GM12878 (cell line): ENCODE measurements at regions not wholly inside any gene's neighbourhood (a gene's known extent, or its start where the extent isn't known, plus 50 kb on each side); places are given as distances from the start of the nearest gene placed in this dataset.

Source experiments
- ATAC-seq: fragments of 200-7000 bp; cut with Tn5 transposase; 3 replicates; pipeline ENCODE4 v1.9.1; 2020; ENCODE audit warnings: mild to moderate bottlenecking, moderate library complexity
- BruUV-seq: library from RNA; stranded (reverse); fragments of 400-500 nt; replicated peaks from 2 replicates; lab custom pipeline; 2021; lab: Mats Ljungman, UMichigan
- CTCF ChIA-PET: fragments of 300-600 bp; sonication (Branson Sonifier 250); formaldehyde crosslinking; extraction: SDS; loops from one replicate; lab custom pipeline; 2021; ENCODE audit warnings: inconsistent platforms; lab: Yijun Ruan, JAX
- POLR2A ChIA-PET: fragments of 350-600 bp; formaldehyde crosslinking; extraction: SDS; loops from one replicate; lab custom pipeline; 2021; ENCODE audit warnings: inconsistent platforms; lab: Charles Lee
- RAD21 ChIA-PET: fragments of 300-600 bp; sonication (Branson Sonifier 250); formaldehyde crosslinking; loops from one replicate; lab custom pipeline; 2023; ENCODE audit warnings: antibody characterized with exemption; ENCODE audit not compliant: unreplicated experiment; lab: Charles Lee
- SMC1A ChIA-PET: fragments of 300-600 bp; sonication (Branson Sonifier 250); formaldehyde crosslinking; loops from one replicate; lab custom pipeline; 2023; ENCODE audit not compliant: unreplicated experiment, uncharacterized antibody; lab: Charles Lee
- DNase-seq: peaks from one replicate; pipeline ENCODE4 v3.0.0-alpha.2; 2011; ENCODE audit warnings: low read depth, low spot score
- FAIRE-seq: peaks from 3 replicates; lab custom pipeline; 2011; peaks lifted over from hg19 to GRCh38; lab: Jason Lieb, UNC
- H2AFZ ChIP-seq: 2 replicates; pipeline ENCODE4 v1.6.0; 2011; ENCODE audit warnings: low read depth, low read length, control low read depth; ENCODE audit not compliant: control insufficient read depth
- H3K27ac ChIP-seq: 2 replicates; pipeline ENCODE4 v1.5.1; 2011; ENCODE audit warnings: control low read depth; ENCODE audit not compliant: control insufficient read depth, insufficient read depth
- H3K27me3 ChIP-seq, 2 experiments: replicated peaks in 1 of 2; 2 replicates each; pipeline versions ENCODE4 v1.6.0 to v1.6.1; 2011; ENCODE audit warnings: low read length in 1 of 2; ENCODE audit not compliant: control insufficient read depth in 2 of 2, insufficient read depth in 2 of 2
- H3K36me3 ChIP-seq, 2 experiments: 2 replicates each; pipeline ENCODE4 v1.5.1; 2011; ENCODE audit warnings: low read length in 1 of 2; ENCODE audit not compliant: control insufficient read depth in 2 of 2, insufficient read depth in 2 of 2
- H3K4me1 ChIP-seq: 2 replicates; pipeline ENCODE4 v1.6.1; 2011; ENCODE audit warnings: mild to moderate bottlenecking, low read length, moderate library complexity, mixed read lengths; ENCODE audit not compliant: control insufficient read depth, insufficient read depth
- H3K4me2 ChIP-seq: 2 replicates; pipeline ENCODE4 v1.6.0; 2011; ENCODE audit warnings: control low read depth; ENCODE audit not compliant: control insufficient read depth, insufficient read depth
- H3K4me3 ChIP-seq: fragments of 200-600 bp; sonication (generic); 2 replicates; pipeline ENCODE4 v1.5.1; 2016
- H3K79me2 ChIP-seq: 2 replicates; pipeline ENCODE4 v1.6.0; 2011; ENCODE audit warnings: low read length; ENCODE audit not compliant: control insufficient read depth, insufficient read depth
- H3K9ac ChIP-seq: 2 replicates; pipeline ENCODE4 v1.8.0; 2011; ENCODE audit warnings: low read length, control low read depth, mixed read lengths; ENCODE audit not compliant: control insufficient read depth, insufficient read depth
- H3K9me3 ChIP-seq: replicated peaks from 3 replicates; pipeline ENCODE4 v1.5.1; 2011; ENCODE audit warnings: mild to moderate bottlenecking, low read length; ENCODE audit not compliant: control insufficient read depth, insufficient read depth
- H4K20me1 ChIP-seq: 2 replicates; pipeline ENCODE4 v1.6.0; 2011; ENCODE audit not compliant: control insufficient read depth, insufficient read depth
- ATF3 ChIP-seq: IDR thresholded peaks from 2 replicates; pipeline ENCODE4 v1.6.1; 2011; ENCODE audit warnings: low read depth, mild to moderate bottlenecking, low read length, moderate library complexity, borderline replicate concordance; ENCODE audit errors: extremely low read depth
- BCL11A ChIP-seq: IDR thresholded peaks from 2 replicates; pipeline ENCODE4 v1.6.1; 2011; ENCODE audit warnings: low read depth, low read length
- HCFC1 ChIP-seq: fragments of 150-350 bp; IDR thresholded peaks from 2 replicates; pipeline ENCODE4 v1.6.1; 2014; ENCODE audit warnings: low read length
- LARP7 ChIP-seq: fragments of 450-650 bp; IDR thresholded peaks from 2 replicates; pipeline ENCODE4 v1.6.1; 2017; ENCODE audit warnings: mild to moderate bottlenecking
- MYB ChIP-seq: fragments of 150-350 bp; IDR thresholded peaks from 2 replicates; pipeline ENCODE4 v1.6.1; 2014; ENCODE audit warnings: mild to moderate bottlenecking, low read depth, low read length, borderline replicate concordance
- NR2C1 ChIP-seq: fragments of 450-650 bp; IDR thresholded peaks from 2 replicates; pipeline ENCODE4 v1.6.1; 2017; ENCODE audit warnings: antibody characterized with exemption, mild to moderate bottlenecking, moderate library complexity
- RELA ChIP-seq: fragments of 450-650 bp; IDR thresholded peaks from 2 replicates; pipeline ENCODE4 v1.8.0; 2014; ENCODE audit warnings: borderline replicate concordance; ENCODE audit not compliant: partially characterized antibody
- TCF12 ChIP-seq: IDR thresholded peaks from 2 replicates; pipeline ENCODE4 v1.6.1; 2011; ENCODE audit warnings: low read depth, mild to moderate bottlenecking, low read length
- in situ Hi-C: fragments of 300-500 bp; cut with MboI; formaldehyde crosslinking; loops from 9 replicates; pipeline ENCODE4 v1.14.3; 2018; ENCODE audit warnings: mixed read lengths
- intact Hi-C: fragments of 100-400 bp; cut with micrococcal nuclease; formaldehyde crosslinking; loops from one replicate; pipeline ENCODE4 v1.14.2; 2022; ENCODE audit not compliant: unreplicated experiment
- TF ChIP-seq, protein P1 (sequence below): IDR thresholded peaks from 2 replicates; pipeline ENCODE4 v1.6.1; 2011; ENCODE audit warnings: borderline replicate concordance, low read depth, mild to moderate bottlenecking, moderate library complexity, mixed read lengths, low read length; ENCODE audit not compliant: insufficient read depth; ENCODE audit errors: extremely low read length
- TF ChIP-seq, protein P2 (sequence below): fragments of 450-650 bp; IDR thresholded peaks from 2 replicates; pipeline ENCODE4 v1.6.1; 2017; ENCODE audit warnings: antibody characterized with exemption, mild to moderate bottlenecking, moderate library complexity

- TF ChIP-seq, protein P1, sequence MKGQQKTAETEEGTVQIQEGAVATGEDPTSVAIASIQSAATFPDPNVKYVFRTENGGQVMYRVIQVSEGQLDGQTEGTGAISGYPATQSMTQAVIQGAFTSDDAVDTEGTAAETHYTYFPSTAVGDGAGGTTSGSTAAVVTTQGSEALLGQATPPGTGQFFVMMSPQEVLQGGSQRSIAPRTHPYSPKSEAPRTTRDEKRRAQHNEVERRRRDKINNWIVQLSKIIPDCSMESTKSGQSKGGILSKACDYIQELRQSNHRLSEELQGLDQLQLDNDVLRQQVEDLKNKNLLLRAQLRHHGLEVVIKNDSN, result no peak
- TF ChIP-seq LARP7, result no peak
- no peak for TF ChIP-seq TCF12
- no peak for TF ChIP-seq ATF3
Measured at GRCh38 chr4:141403782-141404181, 183.1 kb downstream of the ZNF330 start (continued).

GRCh38 chr4:141406237-141406636 lies 185.5 kb downstream of the ZNF330 start:
- no peak overlapping the region for H2AFZ ChIP-seq
- no peak for TF ChIP-seq HCFC1
- no peak for TF ChIP-seq NR2C1
- TF ChIP-seq RELA, result no peak
- TF ChIP-seq, protein P2, sequence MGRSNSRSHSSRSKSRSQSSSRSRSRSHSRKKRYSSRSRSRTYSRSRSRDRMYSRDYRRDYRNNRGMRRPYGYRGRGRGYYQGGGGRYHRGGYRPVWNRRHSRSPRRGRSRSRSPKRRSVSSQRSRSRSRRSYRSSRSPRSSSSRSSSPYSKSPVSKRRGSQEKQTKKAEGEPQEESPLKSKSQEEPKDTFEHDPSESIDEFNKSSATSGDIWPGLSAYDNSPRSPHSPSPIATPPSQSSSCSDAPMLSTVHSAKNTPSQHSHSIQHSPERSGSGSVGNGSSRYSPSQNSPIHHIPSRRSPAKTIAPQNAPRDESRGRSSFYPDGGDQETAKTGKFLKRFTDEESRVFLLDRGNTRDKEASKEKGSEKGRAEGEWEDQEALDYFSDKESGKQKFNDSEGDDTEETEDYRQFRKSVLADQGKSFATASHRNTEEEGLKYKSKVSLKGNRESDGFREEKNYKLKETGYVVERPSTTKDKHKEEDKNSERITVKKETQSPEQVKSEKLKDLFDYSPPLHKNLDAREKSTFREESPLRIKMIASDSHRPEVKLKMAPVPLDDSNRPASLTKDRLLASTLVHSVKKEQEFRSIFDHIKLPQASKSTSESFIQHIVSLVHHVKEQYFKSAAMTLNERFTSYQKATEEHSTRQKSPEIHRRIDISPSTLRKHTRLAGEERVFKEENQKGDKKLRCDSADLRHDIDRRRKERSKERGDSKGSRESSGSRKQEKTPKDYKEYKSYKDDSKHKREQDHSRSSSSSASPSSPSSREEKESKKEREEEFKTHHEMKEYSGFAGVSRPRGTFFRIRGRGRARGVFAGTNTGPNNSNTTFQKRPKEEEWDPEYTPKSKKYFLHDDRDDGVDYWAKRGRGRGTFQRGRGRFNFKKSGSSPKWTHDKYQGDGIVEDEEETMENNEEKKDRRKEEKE, result no peak
- TF ChIP-seq BCL11A, result no peak
- TF ChIP-seq MYB, result no peak
- H3K9me3 ChIP-seq, result no peaks in the 10 kb centered on the region
- in situ Hi-C loops, result no loop called here
- ChIA-PET SMC1A (interaction anchor here (0.8 to 1.4 kb wide), 2 partner anchors 16 to 60 kb away, joined by 3 read pairs; no protein-coding TSS in a partner anchor), CTCF (no interaction called here), RAD21 (no interaction called here), POLR2A (no interaction called here)
- H3K4me3 ChIP-seq, result no peak overlapping the region
- intact Hi-C loops, result no loop called here
- ATAC-seq, result no peak
- no peaks in the 10 kb centered on the region for H4K20me1 ChIP-seq
- no peaks in the 10 kb centered on the region for H3K79me2 ChIP-seq
- no peak overlapping the region for H3K9ac ChIP-seq
- no peaks in the 10 kb centered on the region for H3K36me3 ChIP-seq
- no peak for DNase-seq
- no peak for FAIRE-seq
- no TSS peak for BruUV-seq
- H3K27ac ChIP-seq, result no peak overlapping the region
- H3K27me3 ChIP-seq, result no peaks in the 10 kb centered on the region
- H3K4me2 ChIP-seq, result no peak overlapping the region
- H3K4me1 ChIP-seq, result no peaks in the 10 kb centered on the region
